HT-29 (cell line): ENCODE measurements at regions not wholly inside any gene's neighbourhood (a gene's known extent, or its start where the extent isn't known, plus 50 kb on each side); places are given as distances from the start of the nearest gene placed in this dataset.
"Not testable (repeated sequence)": the region's sequence is repeated elsewhere in the genome, so short reads cannot be mapped to it uniquely, and the experiment has no call there.

Experiments used
- DNase-seq: peaks from one replicate; pipeline ENCODE4 v3.0.0-alpha.2; 2015; ENCODE audit warnings: low spot score

GRCh38 chr15:38119865-38120264 is 132.8 kb upstream of the SPRED1 start:
- peak; percentile 77 for DNase-seq

- peak; percentile 63 for DNase-seq
Measured at GRCh38 chr15:38127306-38127771, 125.3 kb upstream of the SPRED1 start.

GRCh38 chr15:38128341-38128781 is 124.3 kb upstream of the SPRED1 start:
- DNase-seq, result no peak

GRCh38 chr15:38128921-38129320 is 123.7 kb upstream of the SPRED1 start:
- DNase-seq, result no peak

GRCh38 chr15:38129531-38130204 is 123.0 kb upstream of the SPRED1 start:
- peak; percentile 70 for DNase-seq

- no peak for DNase-seq
Measured at GRCh38 chr15:38130205-38130567, 122.5 kb upstream of the SPRED1 start.

GRCh38 chr15:38130740-38131498 is 121.7 kb upstream of the SPRED1 start:
- DNase-seq, result peak; percentile 30

- no peak for DNase-seq
Measured at GRCh38 chr15:38134252-38134651, 118.4 kb upstream of the SPRED1 start.

GRCh38 chr15:38142195-38142594 is 110.4 kb upstream of the SPRED1 start:
- DNase-seq, result not testable (repeated sequence)

- DNase-seq, result no peak
Measured at GRCh38 chr15:38144921-38145320, 107.7 kb upstream of the SPRED1 start.

GRCh38 chr15:38145651-38146111 is 107.0 kb upstream of the SPRED1 start:
- no peak for DNase-seq

- DNase-seq, result no peak
Measured at GRCh38 chr15:38147246-38147645, 105.4 kb upstream of the SPRED1 start.

- no peak for DNase-seq
Measured at GRCh38 chr15:38148471-38148870, 104.2 kb upstream of the SPRED1 start.

- DNase-seq, result no peak
Measured at GRCh38 chr15:38149315-38149714, 103.3 kb upstream of the SPRED1 start.

- DNase-seq, result no peak
Measured at GRCh38 chr15:38150148-38150547, 102.5 kb upstream of the SPRED1 start.

GRCh38 chr15:38150794-38151193 is 101.8 kb upstream of the SPRED1 start:
- no peak for DNase-seq

- DNase-seq, result no peak
Measured at GRCh38 chr15:38153781-38154180, 98.9 kb upstream of the SPRED1 start.

GRCh38 chr15:38154255-38154654 is 98.4 kb upstream of the SPRED1 start:
- no peak for DNase-seq

GRCh38 chr15:38154837-38155236 is 97.8 kb upstream of the SPRED1 start:
- DNase-seq, result no peak

- DNase-seq, result peak; percentile 63
Measured at GRCh38 chr15:38163658-38164057, 89.0 kb upstream of the SPRED1 start.

GRCh38 chr15:38164061-38164460 is 88.6 kb upstream of the SPRED1 start:
- DNase-seq, result no peak

GRCh38 chr15:38164507-38164906 is 88.1 kb upstream of the SPRED1 start:
- DNase-seq, result no peak

GRCh38 chr15:38168467-38169070 is 84.1 kb upstream of the SPRED1 start:
- DNase-seq, result peak; percentile 39
